ENCODE measurements at regions not wholly inside any gene's neighbourhood (a gene's known extent, or its start where the extent isn't known, plus 50 kb on each side); places are given as distances from the start of the nearest gene placed in this dataset.

DNA sequence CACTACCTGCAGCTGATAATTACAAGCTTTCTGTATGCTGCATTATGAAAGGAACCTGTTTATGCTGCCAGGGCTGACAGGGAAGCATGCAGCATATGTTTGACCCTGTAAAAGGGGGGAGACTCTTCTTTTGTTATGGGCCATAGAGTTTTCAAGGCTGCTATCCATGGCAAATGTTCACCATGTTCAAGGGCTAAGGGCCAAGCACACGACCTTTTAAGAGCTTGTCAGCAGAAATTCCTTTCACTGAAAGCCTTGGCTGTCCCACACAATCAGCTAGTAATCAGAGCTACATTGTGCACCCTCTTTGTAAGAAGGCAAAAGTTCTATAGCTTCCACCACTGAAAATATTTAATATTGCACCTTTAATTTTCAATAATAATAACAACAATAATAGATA, 74.2 kb upstream of the MBIP start:
- DNase-seq (no peak), ATAC-seq (ENCODE audit: low read depth) (no peak)
- Mint-ChIP-seq H3K4me1 (no peaks in the 10 kb centered on the region), H3K27ac (no peak overlapping the region), H3K4me3 (no peak overlapping the region), H3K9me3 (ENCODE audit: insufficient read depth) (peaks cover 3% of the 10 kb centered on the region), H3K27me3 (peaks cover 11% of the 10 kb centered on the region)
- H3K27me3 ChIP-seq (replicated peaks in 1 of 4; ENCODE audit: control extremely low read depth in 1 of 4, control insufficient read depth in 3 of 4, insufficient read depth in 4 of 4, low read length in 3 of 4), result no peaks in the 10 kb centered on the region
- no peaks in the 10 kb centered on the region for H3K36me3 ChIP-seq (replicated peaks in 1 of 2; ENCODE audit: control extremely low read depth in 1 of 2, control insufficient read depth in 1 of 2, extremely low read depth in 1 of 2, insufficient read depth in 2 of 2, low read length in 1 of 2)
- no peaks in the 10 kb centered on the region for H3K9me3 ChIP-seq (ENCODE audit: control extremely low read depth in 1 of 3, control insufficient read depth in 2 of 3, insufficient read depth in 1 of 3, low read length in 2 of 3)
- intact Hi-C loops (cut with micrococcal nuclease), result no loop called here
- WGBS (ENCODE audit: insufficient coverage), result 29% methylated on average over 1 of the region's 1 CpG
- H3K27ac ChIP-seq (ENCODE audit: low read length in 2 of 2), result no peak overlapping the region
- TF ChIP-seq EZH2 (IDR thresholded peaks at IDR 0.05; ENCODE audit: borderline replicate concordance, insufficient read depth, low read depth, low read length, poor library complexity, severe bottlenecking), result no peak
- TF ChIP-seq, protein P1, sequence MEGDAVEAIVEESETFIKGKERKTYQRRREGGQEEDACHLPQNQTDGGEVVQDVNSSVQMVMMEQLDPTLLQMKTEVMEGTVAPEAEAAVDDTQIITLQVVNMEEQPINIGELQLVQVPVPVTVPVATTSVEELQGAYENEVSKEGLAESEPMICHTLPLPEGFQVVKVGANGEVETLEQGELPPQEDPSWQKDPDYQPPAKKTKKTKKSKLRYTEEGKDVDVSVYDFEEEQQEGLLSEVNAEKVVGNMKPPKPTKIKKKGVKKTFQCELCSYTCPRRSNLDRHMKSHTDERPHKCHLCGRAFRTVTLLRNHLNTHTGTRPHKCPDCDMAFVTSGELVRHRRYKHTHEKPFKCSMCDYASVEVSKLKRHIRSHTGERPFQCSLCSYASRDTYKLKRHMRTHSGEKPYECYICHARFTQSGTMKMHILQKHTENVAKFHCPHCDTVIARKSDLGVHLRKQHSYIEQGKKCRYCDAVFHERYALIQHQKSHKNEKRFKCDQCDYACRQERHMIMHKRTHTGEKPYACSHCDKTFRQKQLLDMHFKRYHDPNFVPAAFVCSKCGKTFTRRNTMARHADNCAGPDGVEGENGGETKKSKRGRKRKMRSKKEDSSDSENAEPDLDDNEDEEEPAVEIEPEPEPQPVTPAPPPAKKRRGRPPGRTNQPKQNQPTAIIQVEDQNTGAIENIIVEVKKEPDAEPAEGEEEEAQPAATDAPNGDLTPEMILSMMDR (IDR thresholded peaks at IDR 0.05), result no peak
- no peaks in the 10 kb centered on the region for H3K4me1 ChIP-seq (ENCODE audit: control insufficient read depth in 2 of 2, insufficient read depth in 2 of 2, low read length in 2 of 2)
- H3K79me2 ChIP-seq (ENCODE audit: control insufficient read depth, insufficient read depth, low read length), result no peaks in the 10 kb centered on the region
- CTCF ChIA-PET, result no interaction called here
- no peaks in the 10 kb centered on the region for H4K20me1 ChIP-seq (ENCODE audit: control insufficient read depth, insufficient read depth, low read length, poor library complexity, severe bottlenecking)
- H3K4me2 ChIP-seq (replicated peaks; ENCODE audit: low read depth, low read length, poor library complexity, severe bottlenecking), result no peak overlapping the region
- H3K4me3 ChIP-seq (ENCODE audit: control extremely low read depth in 1 of 5, extremely low read depth in 1 of 5, insufficient read depth in 1 of 5, low read depth in 2 of 5, low read length in 4 of 5), result no peak overlapping the region
- H3K9ac ChIP-seq (ENCODE audit: low read length), result no peak overlapping the region
- no peak overlapping the region for H2AFZ ChIP-seq (ENCODE audit: insufficient read depth, low read depth, low read length, poor library complexity, severe bottlenecking)
- POLR2A ChIA-PET, result no interaction called here

DNA sequence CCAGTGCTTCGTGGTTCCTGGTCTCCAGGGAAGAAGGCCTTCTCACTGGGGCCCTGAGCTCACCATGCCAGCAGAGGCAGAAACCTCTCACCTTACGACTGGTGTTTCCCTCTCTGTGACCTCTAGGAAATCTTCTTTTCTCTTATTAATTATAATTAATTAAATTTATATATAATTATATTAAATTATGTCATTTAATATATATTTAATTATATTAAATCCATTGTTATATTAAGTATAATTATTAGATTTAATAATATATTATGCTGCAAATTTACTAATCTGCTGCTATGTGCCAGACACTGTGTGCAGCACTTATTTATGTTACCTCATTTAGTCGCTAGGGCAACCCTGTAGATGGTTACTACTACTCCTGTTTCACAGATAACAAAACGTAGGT, 70.3 kb upstream of the MBIP start:
- no peaks in the 10 kb centered on the region for H3K9me3 ChIP-seq (ENCODE audit: control extremely low read depth in 1 of 3, control insufficient read depth in 2 of 3, insufficient read depth in 1 of 3, low read length in 2 of 3)
- WGBS (ENCODE audit: insufficient coverage), result 67% methylated on average over 2 of the region's 4 CpGs
- Mint-ChIP-seq H3K9me3 (ENCODE audit: insufficient read depth) (no peaks in the 10 kb centered on the region), H3K4me3 (no peak overlapping the region), H3K27me3 (peaks cover 13% of the 10 kb centered on the region), H3K27ac (no peak overlapping the region), H3K4me1 (no peaks in the 10 kb centered on the region)
- no peak overlapping the region for H2AFZ ChIP-seq (ENCODE audit: insufficient read depth, low read depth, low read length, poor library complexity, severe bottlenecking)
- H3K4me1 ChIP-seq (ENCODE audit: control insufficient read depth in 2 of 2, insufficient read depth in 2 of 2, low read length in 2 of 2), result no peaks in the 10 kb centered on the region
- H3K4me2 ChIP-seq (replicated peaks; ENCODE audit: low read depth, low read length, poor library complexity, severe bottlenecking), result no peak overlapping the region
- H4K20me1 ChIP-seq (ENCODE audit: control insufficient read depth, insufficient read depth, low read length, poor library complexity, severe bottlenecking), result no peaks in the 10 kb centered on the region
- intact Hi-C loops (cut with micrococcal nuclease), result no loop called here
- no peak overlapping the region for H3K4me3 ChIP-seq (ENCODE audit: control extremely low read depth in 1 of 5, extremely low read depth in 1 of 5, insufficient read depth in 1 of 5, low read depth in 2 of 5, low read length in 4 of 5)
- no peaks in the 10 kb centered on the region for H3K79me2 ChIP-seq (ENCODE audit: control insufficient read depth, insufficient read depth, low read length)
- TF ChIP-seq, protein P1 (IDR thresholded peaks at IDR 0.05), result no peak
- no peak for TF ChIP-seq EZH2 (IDR thresholded peaks at IDR 0.05; ENCODE audit: borderline replicate concordance, insufficient read depth, low read depth, low read length, poor library complexity, severe bottlenecking)
- H3K36me3 ChIP-seq (replicated peaks in 1 of 2; ENCODE audit: control extremely low read depth in 1 of 2, control insufficient read depth in 1 of 2, extremely low read depth in 1 of 2, insufficient read depth in 2 of 2, low read length in 1 of 2), result no peaks in the 10 kb centered on the region
- ChIA-PET POLR2A (no interaction called here), CTCF (no interaction called here)
- H3K9ac ChIP-seq (ENCODE audit: low read length), result no peak overlapping the region
- DNase-seq (no peak), ATAC-seq (ENCODE audit: low read depth) (no peak)
- H3K27me3 ChIP-seq (replicated peaks in 1 of 4; ENCODE audit: control extremely low read depth in 1 of 4, control insufficient read depth in 3 of 4, insufficient read depth in 4 of 4, low read length in 3 of 4), result no peaks in the 10 kb centered on the region
- H3K27ac ChIP-seq (ENCODE audit: low read length in 2 of 2), result no peak overlapping the region
